Panc1 (cell line): ENCODE measurements at regions not wholly inside any gene's neighbourhood (a gene's known extent, or its start where the extent isn't known, plus 50 kb on each side); places are given as distances from the start of the nearest gene placed in this dataset.

Experiments used
- CTCF ChIP-seq: fragments of 450-650 bp; IDR thresholded peaks from 2 replicates; pipeline ENCODE4 v1.5.1; 2017; ENCODE audit warnings: mild to moderate bottlenecking
- REST ChIP-seq, 2 experiments: IDR thresholded peaks; 2 replicates each; pipeline ENCODE4 v1.6.1; 2011 to 2012; ENCODE audit warnings: low read depth in 2 of 2, control low read depth in 1 of 2, low read length in 1 of 2, mild to moderate bottlenecking in 1 of 2, moderate library complexity in 1 of 2; ENCODE audit not compliant: insufficient read depth in 1 of 2
- SIN3A ChIP-seq: IDR thresholded peaks from 2 replicates; pipeline ENCODE4 v1.6.1; 2012; ENCODE audit warnings: low read depth, mild to moderate bottlenecking, low read length, moderate library complexity, borderline replicate concordance; ENCODE audit not compliant: insufficient read depth

GRCh38 chr17:68161644-68162428 lies 86.0 kb upstream of the AMZ2 start:
- TF ChIP-seq CTCF (no peak), REST (IDR thresholded peaks at IDR 0.05; ENCODE audit: insufficient read depth in 1 of 2, low read depth in 2 of 2, low read length in 1 of 2) (no peak), SIN3A (no peak)
